ENCODE measurements at regions not wholly inside any gene's neighbourhood (a gene's known extent, or its start where the extent isn't known, plus 50 kb on each side); places are given as distances from the start of the nearest gene placed in this dataset.

DNA sequence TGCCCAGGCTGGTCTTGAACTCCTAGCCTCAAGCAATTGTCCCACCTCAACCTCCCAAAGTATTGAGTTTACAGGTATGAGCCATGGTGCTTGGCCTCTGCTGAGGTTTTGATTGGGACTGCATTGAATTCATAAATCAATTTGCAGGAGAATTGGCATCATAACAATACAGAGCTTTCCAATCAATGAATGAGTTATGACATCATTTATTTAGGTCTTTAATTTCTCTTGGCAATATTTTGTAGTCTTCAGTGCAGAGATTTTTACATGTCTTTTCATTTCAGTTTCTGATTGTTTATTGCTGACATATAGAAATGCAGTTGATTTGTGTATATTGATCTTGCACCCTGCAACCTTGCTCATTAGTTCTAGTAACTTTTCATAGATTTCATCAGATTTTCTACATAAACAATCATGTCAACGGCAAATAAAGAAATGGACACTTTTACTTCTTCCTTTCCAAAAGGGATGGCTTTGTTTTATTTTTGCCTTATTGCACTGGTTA is 119.9 kb downstream of the TFCP2L1 start:
- POLR2A ChIA-PET: no interaction called here

More for the DNA sequence above, 119.9 kb downstream of the TFCP2L1 start:
- peaks cover 0 to 3% (median 0%) of the 10 kb centered on the region in 3 donors for H3K36me3 Mint-ChIP-seq
- H3K4me3 Mint-ChIP-seq: no peak overlapping the region
- peaks cover 0 to 17% (median 5%) of the 10 kb centered on the region in 5 donors for H3K27me3 Mint-ChIP-seq
- ATAC-seq (no peak), DNase-seq (no peak)
- H3K9me3 Mint-ChIP-seq: peaks cover 0 to 22% (median 11%) of the 10 kb centered on the region in 9 donors
- H3K27ac Mint-ChIP-seq: no peak overlapping the region
- H3K4me1 Mint-ChIP-seq: no peaks in the 10 kb centered on the region

Data from naive thymus-derived CD8-positive, alpha-beta T cell (primary cell).